Natural killer cell (primary cell): ENCODE measurements at regions not wholly inside any gene's neighbourhood (a gene's known extent, or its start where the extent isn't known, plus 50 kb on each side); places are given as distances from the start of the nearest gene placed in this dataset.

Source experiments
- ATAC-seq, 3 donors: fragments of 150-1000 bp in 2 of 3; fragments of 200-7000 bp in 1 of 3; cut with Tn5 transposase; 1 replicate in 1 of 3; 2 replicates in 2 of 3; pipeline ENCODE4 v1.10.0; 2021; ENCODE audit warnings: mild to moderate bottlenecking in 2 of 3, moderate library complexity in 2 of 3
- DNase-seq, 2 donors: peaks; one replicate each; pipeline versions ENCODE4 v3.0.0 to v3.0.0-alpha.2; 2013 to 2021; ENCODE audit warnings: mixed read lengths in 1 of 2
- H3K27ac ChIP-seq: one replicate; pipeline ENCODE4 v1.5.1; 2013; ENCODE audit warnings: mild to moderate bottlenecking, low read length
- H3K27me3 ChIP-seq: one replicate; pipeline ENCODE4 v1.6.1; 2013; ENCODE audit warnings: low read length; ENCODE audit not compliant: control insufficient read depth, insufficient read depth
- H3K36me3 ChIP-seq: one replicate; pipeline ENCODE4 v1.6.1; 2013; ENCODE audit warnings: low read length; ENCODE audit not compliant: control insufficient read depth, insufficient read depth
- H3K4me1 ChIP-seq: one replicate; pipeline ENCODE4 v1.6.1; 2013; ENCODE audit warnings: low read length; ENCODE audit not compliant: control insufficient read depth, insufficient read depth
- H3K4me3 ChIP-seq: one replicate; pipeline ENCODE4 v1.5.1; 2013; ENCODE audit warnings: low read length
- H3K9me3 ChIP-seq: one replicate; pipeline ENCODE4 v1.6.1; 2013; ENCODE audit warnings: low read length; ENCODE audit not compliant: control insufficient read depth, insufficient read depth
- H3K27ac Mint-ChIP-seq, 2 donors: one replicate each; pipeline ENCODE4 v1.8.0; 2022; ENCODE audit warnings: mild to moderate bottlenecking in 2 of 2, mixed read lengths in 2 of 2, moderate library complexity in 1 of 2
- H3K27me3 Mint-ChIP-seq, 2 donors: one replicate each; pipeline ENCODE4 v1.8.0; 2022; ENCODE audit warnings: low read depth in 2 of 2, mixed read lengths in 2 of 2
- H3K36me3 Mint-ChIP-seq: one replicate; pipeline ENCODE4 v1.8.0; 2022; ENCODE audit warnings: mixed read lengths
- H3K4me1 Mint-ChIP-seq, 2 donors: one replicate each; pipeline ENCODE4 v1.8.0; 2022; ENCODE audit warnings: mixed read lengths in 2 of 2
- H3K4me3 Mint-ChIP-seq: one replicate; pipeline ENCODE4 v1.8.0; 2022; ENCODE audit warnings: mild to moderate bottlenecking, moderate library complexity, mixed read lengths
- H3K9me3 Mint-ChIP-seq, 2 donors: one replicate each; pipeline ENCODE4 v1.8.0; 2022; ENCODE audit warnings: mixed read lengths in 2 of 2
- WGBS: methylation state at CpG from one replicate; pipeline ENCODE4 v1.1.7; 2013; ENCODE audit warnings: missing lambda C conversion rate; ENCODE audit not compliant: insufficient coverage; 5-methylcytosine and 5-hydroxymethylcytosine counted together
- intact Hi-C: fragments of 100-400 bp; cut with micrococcal nuclease; formaldehyde crosslinking; loops from one replicate; pipeline ENCODE4 v1.14.2; 2022
- TF ChIP-seq, protein P1 (sequence below): fragments of 200-600 bp; IDR thresholded peaks from one replicate; pipeline ENCODE4 v1.8.0; 2022; ENCODE audit warnings: antibody characterized with exemption

DNA sequence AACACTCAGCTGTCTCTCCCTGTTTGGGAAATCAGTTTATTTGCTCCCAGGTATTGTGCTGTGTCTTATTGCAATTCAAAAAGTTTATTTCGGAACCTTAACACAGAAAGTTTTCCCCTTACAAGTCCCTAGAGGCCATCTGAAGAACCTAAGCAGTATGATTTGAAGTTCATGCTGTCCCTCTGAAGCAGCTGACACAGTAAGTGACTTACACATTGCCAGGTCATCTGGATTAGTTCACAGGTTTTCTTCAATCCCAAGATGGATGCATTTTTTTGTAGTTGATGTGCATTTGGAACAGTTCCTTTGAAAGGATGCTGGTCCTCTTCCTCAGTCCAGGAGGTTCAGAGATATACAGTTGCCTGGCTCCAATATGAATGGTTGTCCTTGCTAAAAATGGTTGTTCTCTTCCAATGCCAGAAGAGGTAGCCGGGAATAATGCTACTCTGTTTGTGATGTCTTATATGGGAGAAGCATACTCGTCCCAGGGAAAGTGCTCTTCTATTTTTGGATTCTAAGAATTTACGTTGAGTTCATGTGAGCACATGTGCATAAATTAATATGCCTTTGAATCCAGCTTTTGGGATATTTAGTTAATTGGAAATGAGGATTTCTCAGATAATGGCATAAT is 183.5 kb upstream of the PHYHIPL start:
- no peak overlapping the region for H3K4me3 Mint-ChIP-seq

DNA sequence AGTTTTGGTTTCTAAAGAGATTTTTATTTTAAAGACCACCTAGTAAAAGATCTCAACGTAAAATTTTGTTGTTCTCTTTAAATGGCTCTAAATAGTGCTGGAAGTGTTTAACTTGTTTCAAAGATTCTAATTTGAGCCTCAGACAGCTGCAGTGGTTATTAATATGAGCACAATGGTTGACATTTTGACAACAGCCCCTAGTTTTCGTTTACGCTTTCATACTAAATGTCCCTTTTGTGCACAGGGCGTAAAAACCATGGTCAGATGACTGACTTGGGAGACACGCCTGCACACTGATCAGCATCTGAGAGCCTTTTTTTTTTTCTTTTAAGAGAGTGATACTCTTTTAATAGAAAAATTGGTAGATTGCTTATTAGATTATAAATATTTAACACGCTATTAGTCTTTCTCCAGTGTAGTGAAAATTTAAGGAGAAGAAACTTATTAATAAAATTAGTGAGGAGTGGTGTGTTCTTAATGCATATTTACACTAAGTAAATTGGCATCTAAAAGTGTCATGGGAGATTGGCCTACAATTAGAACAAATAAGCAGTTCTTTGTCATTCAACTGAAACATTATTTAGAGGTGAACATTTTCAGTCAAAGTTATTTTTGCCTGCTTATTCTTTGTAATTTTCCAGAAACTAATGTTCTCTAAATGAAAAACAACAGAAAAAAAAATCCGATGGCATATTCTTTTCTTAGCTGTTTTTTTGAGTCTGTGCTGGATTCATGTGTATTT is 182.8 kb upstream of the PHYHIPL start:
- Mint-ChIP-seq H3K4me3 (no peak overlapping the region), H3K36me3 (no peaks in the 10 kb centered on the region), H3K9me3 (peaks cover 5 to 11% of the 10 kb centered on the region in 2 donors), H3K4me1 (no peaks in the 10 kb centered on the region), H3K27me3 (no peaks in the 10 kb centered on the region), H3K27ac (no peak overlapping the region)
- DNase-seq (no peak), ATAC-seq (no peak)
- Histone ChIP-seq H3K4me1 (no peaks in the 10 kb centered on the region), H3K36me3 (no peaks in the 10 kb centered on the region), H3K9me3 (peaks cover 6% of the 10 kb centered on the region), H3K27ac (no peak overlapping the region), H3K27me3 (no peaks in the 10 kb centered on the region), H3K4me3 (no peak overlapping the region)
- 75% methylated on average over 6 of the region's 7 CpGs for WGBS
- TF ChIP-seq, protein P1, sequence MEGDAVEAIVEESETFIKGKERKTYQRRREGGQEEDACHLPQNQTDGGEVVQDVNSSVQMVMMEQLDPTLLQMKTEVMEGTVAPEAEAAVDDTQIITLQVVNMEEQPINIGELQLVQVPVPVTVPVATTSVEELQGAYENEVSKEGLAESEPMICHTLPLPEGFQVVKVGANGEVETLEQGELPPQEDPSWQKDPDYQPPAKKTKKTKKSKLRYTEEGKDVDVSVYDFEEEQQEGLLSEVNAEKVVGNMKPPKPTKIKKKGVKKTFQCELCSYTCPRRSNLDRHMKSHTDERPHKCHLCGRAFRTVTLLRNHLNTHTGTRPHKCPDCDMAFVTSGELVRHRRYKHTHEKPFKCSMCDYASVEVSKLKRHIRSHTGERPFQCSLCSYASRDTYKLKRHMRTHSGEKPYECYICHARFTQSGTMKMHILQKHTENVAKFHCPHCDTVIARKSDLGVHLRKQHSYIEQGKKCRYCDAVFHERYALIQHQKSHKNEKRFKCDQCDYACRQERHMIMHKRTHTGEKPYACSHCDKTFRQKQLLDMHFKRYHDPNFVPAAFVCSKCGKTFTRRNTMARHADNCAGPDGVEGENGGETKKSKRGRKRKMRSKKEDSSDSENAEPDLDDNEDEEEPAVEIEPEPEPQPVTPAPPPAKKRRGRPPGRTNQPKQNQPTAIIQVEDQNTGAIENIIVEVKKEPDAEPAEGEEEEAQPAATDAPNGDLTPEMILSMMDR = no peak
- intact Hi-C loops = no loop called here

More for the DNA sequence above, 183.5 kb upstream of the PHYHIPL start:
- Mint-ChIP-seq H3K36me3 (no peaks in the 10 kb centered on the region), H3K4me1 (no peaks in the 10 kb centered on the region), H3K27me3 (no peaks in the 10 kb centered on the region), H3K27ac (no peak overlapping the region), H3K9me3 (peaks cover 5 to 12% of the 10 kb centered on the region in 2 donors)
- H3K9me3 ChIP-seq = peaks cover 8% of the 10 kb centered on the region
- ATAC-seq (no peak), DNase-seq (no peak)
- TF ChIP-seq, protein P1 = no peak
- H3K27me3 ChIP-seq = no peaks in the 10 kb centered on the region
- no peaks in the 10 kb centered on the region for H3K36me3 ChIP-seq
- no peak overlapping the region for H3K4me3 ChIP-seq
- no peak overlapping the region for H3K27ac ChIP-seq
- intact Hi-C loops = no loop called here
- H3K4me1 ChIP-seq = no peaks in the 10 kb centered on the region
- WGBS = 78% methylated on average over 4 of the region's 4 CpGs

DNA sequence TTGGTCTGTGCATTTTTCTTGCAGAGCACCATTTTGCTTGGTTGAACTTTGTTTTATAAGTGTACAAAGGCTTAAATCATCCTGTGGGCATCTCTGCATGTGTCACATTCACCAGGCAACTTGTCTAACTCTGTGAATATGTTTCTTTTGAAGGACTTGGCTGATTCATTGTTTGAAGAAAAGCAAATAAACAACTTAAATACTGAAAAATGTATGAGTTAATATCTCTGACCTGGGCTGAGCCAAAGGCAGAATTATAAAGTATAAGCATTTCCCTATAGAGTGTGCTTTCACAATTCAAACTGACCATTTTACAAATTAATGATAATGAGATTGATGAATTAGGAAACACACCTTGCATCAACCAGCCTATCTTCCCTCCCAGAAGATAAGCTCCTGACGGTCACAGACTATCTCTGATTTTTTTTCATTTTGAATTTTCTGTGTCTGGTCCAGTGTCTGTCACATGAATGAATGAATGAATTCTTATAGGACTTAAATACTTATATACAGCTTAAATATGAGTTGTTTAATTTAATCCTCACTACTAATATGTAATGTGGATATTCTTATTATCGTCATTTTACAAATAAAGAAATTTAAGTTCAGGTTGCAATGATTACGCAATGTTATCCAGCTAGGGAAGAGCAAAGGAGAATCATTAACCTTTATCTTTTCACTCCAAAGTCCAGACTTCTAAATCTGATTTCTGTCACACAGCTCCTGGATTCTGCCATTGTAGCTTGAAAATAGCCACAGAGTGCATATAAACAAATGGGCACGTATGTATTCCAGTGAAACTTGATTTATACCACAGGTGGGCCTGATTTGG is 182.0 kb upstream of the PHYHIPL start:
- no peaks in the 10 kb centered on the region for H3K27me3 Mint-ChIP-seq
- Histone ChIP-seq H3K4me1 (no peaks in the 10 kb centered on the region), H3K36me3 (no peaks in the 10 kb centered on the region), H3K9me3 (peaks cover 4% of the 10 kb centered on the region), H3K4me3 (no peak overlapping the region), H3K27ac (no peak overlapping the region), H3K27me3 (no peaks in the 10 kb centered on the region)
- TF ChIP-seq, protein P1 = no peak
- no peak overlapping the region for H3K4me3 Mint-ChIP-seq
- intact Hi-C loops = no loop called here
- H3K9me3 Mint-ChIP-seq = peaks cover 5 to 9% of the 10 kb centered on the region in 2 donors
- H3K27ac Mint-ChIP-seq = no peak overlapping the region
- ATAC-seq (no peak), DNase-seq (no peak)
- WGBS = 88% methylated on average over 2 of the region's 4 CpGs
- no peaks in the 10 kb centered on the region for H3K4me1 Mint-ChIP-seq
- no peaks in the 10 kb centered on the region for H3K36me3 Mint-ChIP-seq
